RWPE2 (cell line): ENCODE measurements at regions not wholly inside any gene's neighbourhood (a gene's known extent, or its start where the extent isn't known, plus 50 kb on each side); places are given as distances from the start of the nearest gene placed in this dataset.
"Not testable (repeated sequence)": the region's sequence is repeated elsewhere in the genome, so short reads cannot be mapped to it uniquely, and the experiment has no call there.

ENCODE experiments used
- ATAC-seq: fragments of 200-7000 bp; cut with Tn5 transposase; 3 replicates; pipeline ENCODE4 v1.9.1; 2021; ENCODE audit warnings: low read depth
- DNase-seq: peaks from one replicate; pipeline ENCODE4 v3.0.0-alpha.2; 2020; ENCODE audit warnings: low spot score
- H3K27ac ChIP-seq: fragments of 450-650 bp; 2 replicates; pipeline ENCODE4 v1.5.1; 2017; ENCODE audit warnings: mild to moderate bottlenecking; ENCODE audit not compliant: poor library complexity, severe bottlenecking
- H3K27me3 ChIP-seq: fragments of 250-450 bp; sonication (Bioruptor Pico); 2 replicates; pipeline ENCODE4 v1.5.1; 2021; ENCODE audit warnings: mild to moderate bottlenecking, moderate library complexity; ENCODE audit not compliant: insufficient read depth, poor library complexity, severe bottlenecking
- H3K36me3 ChIP-seq: fragments of 250-450 bp; sonication (Bioruptor Pico); 2 replicates; pipeline ENCODE4 v1.5.1; 2020; ENCODE audit warnings: low read depth, mild to moderate bottlenecking, moderate library complexity
- H3K4me1 ChIP-seq: fragments of 250-450 bp; sonication (Bioruptor Pico); 2 replicates; pipeline ENCODE4 v1.5.1; 2021; ENCODE audit warnings: mild to moderate bottlenecking, moderate library complexity; ENCODE audit not compliant: insufficient read depth, poor library complexity, severe bottlenecking
- H3K4me3 ChIP-seq: fragments of 250-450 bp; sonication (Bioruptor Pico); 2 replicates; pipeline ENCODE4 v1.5.1; 2021; ENCODE audit warnings: mild to moderate bottlenecking, moderate library complexity; ENCODE audit not compliant: severe bottlenecking
- H3K9me3 ChIP-seq: fragments of 250-450 bp; sonication (Bioruptor Pico); 2 replicates; pipeline ENCODE4 v1.5.1; 2021; ENCODE audit warnings: mild to moderate bottlenecking, moderate library complexity; ENCODE audit not compliant: severe bottlenecking
- CTCF ChIP-seq: fragments of 450-650 bp; IDR thresholded peaks from one replicate; pipeline ENCODE4 v1.5.1; 2017; ENCODE audit warnings: mild to moderate bottlenecking, moderate library complexity; ENCODE audit not compliant: poor library complexity, severe bottlenecking

GRCh38 chr4:124459941-124460310, 252.6 kb downstream of the ANKRD50 start:
- no peaks in the 10 kb centered on the region for H3K36me3 ChIP-seq
- H3K9me3 ChIP-seq, result peaks cover 4% of the 10 kb centered on the region
- TF ChIP-seq CTCF, result no peak
- H3K27me3 ChIP-seq, result no peaks in the 10 kb centered on the region
- DNase-seq (no peak), ATAC-seq (no peak)
- H3K4me3 ChIP-seq, result no peak overlapping the region
- no peak overlapping the region for H3K27ac ChIP-seq
- no peaks in the 10 kb centered on the region for H3K4me1 ChIP-seq

- H3K36me3 ChIP-seq, ATAC-seq, DNase-seq, H3K4me3 ChIP-seq, H3K4me1 ChIP-seq, H3K27ac ChIP-seq, H3K27me3 ChIP-seq, H3K9me3 ChIP-seq: not testable (repeated sequence)
Measured at GRCh38 chr4:124461592-124461991, 250.9 kb downstream of the ANKRD50 start.

GRCh38 chr4:124462954-124463828, 249.3 kb downstream of the ANKRD50 start:
- Histone ChIP-seq H3K27ac (no peak overlapping the region), H3K27me3 (no peaks in the 10 kb centered on the region), H3K4me1 (no peaks in the 10 kb centered on the region), H3K9me3 (peaks cover 4% of the 10 kb centered on the region), H3K4me3 (no peak overlapping the region), H3K36me3 (no peaks in the 10 kb centered on the region)
- DNase-seq (no peak), ATAC-seq (no peak)
- no peak for TF ChIP-seq CTCF

- Histone ChIP-seq H3K4me1 (no peaks in the 10 kb centered on the region), H3K27me3 (no peaks in the 10 kb centered on the region), H3K27ac (no peak overlapping the region), H3K4me3 (no peak overlapping the region), H3K9me3 (peaks cover 4% of the 10 kb centered on the region), H3K36me3 (no peaks in the 10 kb centered on the region)
- no peak for DNase-seq
- ATAC-seq, result no peak
- no peak for TF ChIP-seq CTCF
Measured at GRCh38 chr4:124464836-124465235, 247.7 kb downstream of the ANKRD50 start.

GRCh38 chr4:124468360-124468759, 244.2 kb downstream of the ANKRD50 start:
- TF ChIP-seq CTCF, result no peak
- no peak for DNase-seq
- H3K4me1 ChIP-seq, result no peaks in the 10 kb centered on the region
- no peak overlapping the region for H3K27ac ChIP-seq
- ATAC-seq, result no peak
- no peaks in the 10 kb centered on the region for H3K36me3 ChIP-seq
- no peak overlapping the region for H3K4me3 ChIP-seq
- H3K9me3 ChIP-seq, result no peaks in the 10 kb centered on the region
- H3K27me3 ChIP-seq, result no peaks in the 10 kb centered on the region
